ENCODE measurements at regions not wholly inside any gene's neighbourhood (a gene's known extent, or its start where the extent isn't known, plus 50 kb on each side); places are given as distances from the start of the nearest gene placed in this dataset.
"Not testable (repeated sequence)": the region's sequence is repeated elsewhere in the genome, so short reads cannot be mapped to it uniquely, and the experiment has no call there.

DNA sequence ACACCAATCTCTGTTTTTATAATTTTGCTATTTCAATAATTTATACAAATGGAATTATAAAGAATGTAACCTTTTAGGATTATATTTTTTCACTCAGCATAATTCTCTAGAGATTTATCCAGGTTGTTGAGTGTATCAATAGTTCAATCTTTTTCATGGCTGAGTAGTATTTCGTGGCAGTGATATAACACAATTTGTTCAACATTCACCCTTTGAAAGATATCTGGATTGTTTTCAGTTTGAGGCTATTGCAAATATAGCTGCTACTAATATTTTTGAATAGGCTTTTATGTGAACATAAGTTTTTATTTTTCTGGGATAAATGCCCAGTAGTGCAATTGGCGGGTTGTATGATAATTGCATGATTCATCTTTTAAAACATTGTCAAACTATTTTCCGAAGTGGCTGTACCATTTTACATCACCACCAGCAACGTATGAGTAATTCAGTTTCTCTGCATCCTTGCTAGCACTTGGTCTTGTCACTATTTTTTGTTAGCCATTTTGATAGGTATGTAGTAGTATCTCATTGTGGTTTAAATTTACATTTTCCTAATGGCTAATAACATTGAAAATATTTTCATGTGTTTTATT lies 55.6 kb upstream of the ABCD3 start:
- DNase-seq = no peak

DNA sequence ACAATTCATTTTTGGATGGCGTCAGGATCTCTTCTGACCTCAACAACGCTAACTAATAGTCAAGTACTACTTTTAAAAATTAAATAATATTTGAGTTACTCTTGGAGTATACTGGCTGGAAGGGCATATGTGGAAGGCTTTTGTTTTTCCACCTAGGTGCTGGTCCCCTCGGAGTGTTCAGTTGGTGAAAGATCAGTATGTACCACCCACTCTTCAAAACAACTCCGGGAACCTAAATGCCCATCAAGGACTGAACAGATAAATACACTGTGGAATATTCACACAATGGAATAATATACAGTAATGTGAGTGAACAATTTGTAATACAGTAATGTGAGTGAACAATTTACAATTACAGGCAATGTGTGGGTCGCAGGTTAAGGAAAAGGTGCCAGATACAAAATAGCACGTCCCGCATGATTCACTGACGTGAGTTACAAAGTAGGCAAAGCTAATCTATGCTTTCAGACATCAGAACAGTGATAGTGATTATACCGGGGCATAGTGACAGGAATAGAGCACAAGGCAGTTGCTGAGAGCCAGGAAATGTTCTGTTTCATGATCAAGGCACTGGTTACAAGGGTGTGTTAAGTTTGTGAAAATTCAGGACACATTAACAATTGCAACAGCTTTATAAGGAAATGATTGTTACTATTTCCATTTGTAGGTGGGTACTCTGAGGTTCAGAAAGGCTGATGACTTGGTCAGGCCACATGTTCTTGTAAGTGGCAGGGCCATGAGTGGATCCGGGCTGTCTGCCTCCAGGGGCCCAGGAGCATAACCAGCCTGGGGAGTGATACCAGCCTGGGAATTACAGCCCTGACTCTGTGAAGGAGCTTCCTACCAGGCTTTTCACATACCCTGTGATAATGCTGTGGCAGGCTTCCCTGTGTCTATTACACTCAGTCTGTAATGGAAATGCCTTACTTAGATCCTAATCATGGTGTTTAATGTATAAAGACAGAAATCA lies 59.3 kb upstream of the ABCD3 start:
- no peak for DNase-seq

DNA sequence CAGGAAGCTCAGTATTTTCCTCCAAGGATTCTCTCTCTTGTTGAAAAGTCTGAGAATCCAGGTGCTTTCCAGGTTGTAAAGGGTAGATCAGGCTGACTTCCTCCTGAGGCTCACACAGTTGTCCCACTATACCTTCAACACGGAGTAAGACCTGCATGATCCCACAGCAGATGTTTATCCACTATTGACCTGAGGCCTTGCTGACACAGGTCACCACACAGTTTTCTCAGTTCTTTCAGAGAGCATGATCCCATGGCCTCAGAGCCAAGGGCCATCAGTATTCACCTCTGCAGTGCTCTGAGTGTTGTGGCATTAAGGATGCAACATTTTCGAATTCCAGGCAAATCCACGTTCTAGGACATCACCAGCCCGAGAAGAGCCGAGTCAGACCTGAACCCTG lies 60.5 kb upstream of the ABCD3 start:
- no peak for DNase-seq

DNA sequence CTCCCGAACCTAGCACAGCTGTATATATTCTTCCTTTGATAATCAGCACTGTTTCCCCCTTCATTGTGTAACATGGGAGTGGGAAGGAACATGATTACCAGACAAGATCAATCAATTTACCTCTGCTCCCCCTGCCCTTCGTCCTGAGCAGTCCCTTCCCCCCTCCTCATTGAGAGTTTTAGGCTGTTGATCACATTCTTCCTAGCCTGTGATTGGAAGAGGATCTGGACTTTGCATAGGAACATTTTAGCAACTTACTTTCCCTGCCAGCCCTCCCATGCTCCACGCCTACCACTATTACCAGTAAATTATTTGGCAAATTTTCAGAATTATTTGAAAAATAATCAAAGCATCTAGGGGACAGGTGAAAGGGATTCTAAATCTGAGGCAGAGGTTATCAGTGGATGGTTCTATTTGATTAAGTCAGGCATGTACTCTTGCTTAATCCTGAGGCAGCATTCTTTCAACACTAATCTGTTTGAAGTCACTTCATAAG lies 62.7 kb upstream of the ABCD3 start:
- no peak for DNase-seq

GRCh38 chr1:94351481-94351880 lies 66.7 kb upstream of the ABCD3 start:
- DNase-seq = no peak

DNA sequence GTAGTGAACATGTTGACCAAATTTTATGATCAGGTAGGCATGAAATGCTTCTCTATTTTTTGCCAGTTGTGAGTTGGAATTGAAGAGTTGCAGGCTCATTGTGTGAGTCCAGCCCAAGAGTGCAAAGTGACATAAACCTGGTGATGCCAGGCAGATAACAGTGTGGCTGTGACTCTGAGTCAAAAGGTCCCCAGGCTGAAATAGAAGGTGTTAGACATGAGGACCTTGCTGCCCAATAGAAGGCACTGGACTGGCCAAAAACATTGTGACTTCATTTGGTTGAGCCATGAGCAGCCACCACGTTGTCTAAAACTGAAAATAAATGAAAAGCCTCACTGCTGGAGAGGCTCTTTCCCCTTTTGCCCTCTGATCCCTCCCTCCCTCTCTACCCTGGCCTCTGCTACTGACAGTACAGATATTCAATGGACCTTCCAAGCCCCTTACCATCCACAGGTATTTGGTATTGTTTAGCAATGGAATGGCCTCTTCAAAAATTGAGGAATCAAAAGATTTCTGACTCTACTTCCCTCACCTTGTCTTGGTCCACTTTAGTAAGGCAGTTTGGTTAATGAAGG lies 67.8 kb upstream of the ABCD3 start:
- DNase-seq = no peak

- DNase-seq = no peak
Observed at GRCh38 chr1:94349853-94350252, 68.3 kb upstream of the ABCD3 start.

GRCh38 chr1:94348386-94348785 lies 69.8 kb upstream of the ABCD3 start:
- not testable (repeated sequence) for DNase-seq

DNA sequence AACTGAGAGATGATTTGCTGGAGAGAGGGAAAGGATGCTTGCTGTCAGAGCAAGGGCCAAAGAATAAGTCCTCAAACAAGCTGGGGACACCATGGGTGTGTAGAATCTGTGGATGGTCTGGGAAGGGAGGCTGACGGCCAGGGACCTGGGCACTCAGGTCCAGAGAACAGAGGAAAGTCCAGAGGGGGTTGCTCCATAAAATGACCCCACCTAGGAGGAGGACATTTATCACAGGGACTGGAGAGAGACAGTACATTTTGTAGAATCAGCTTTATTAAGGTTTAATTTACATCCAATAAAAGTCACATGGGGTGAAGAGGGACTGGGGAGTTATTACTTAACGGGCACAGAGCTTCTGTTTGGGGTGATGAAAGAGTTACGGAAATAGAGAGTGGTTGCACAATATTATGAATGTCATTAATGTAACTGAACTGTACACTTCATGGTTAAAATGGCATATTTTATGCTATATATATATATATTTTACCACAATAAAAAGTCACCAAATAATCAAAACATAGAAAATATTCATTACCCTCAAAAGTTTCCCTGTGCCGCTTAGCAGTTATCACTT lies 73.0 kb upstream of the ABCD3 start:
- no peak for DNase-seq

DNA sequence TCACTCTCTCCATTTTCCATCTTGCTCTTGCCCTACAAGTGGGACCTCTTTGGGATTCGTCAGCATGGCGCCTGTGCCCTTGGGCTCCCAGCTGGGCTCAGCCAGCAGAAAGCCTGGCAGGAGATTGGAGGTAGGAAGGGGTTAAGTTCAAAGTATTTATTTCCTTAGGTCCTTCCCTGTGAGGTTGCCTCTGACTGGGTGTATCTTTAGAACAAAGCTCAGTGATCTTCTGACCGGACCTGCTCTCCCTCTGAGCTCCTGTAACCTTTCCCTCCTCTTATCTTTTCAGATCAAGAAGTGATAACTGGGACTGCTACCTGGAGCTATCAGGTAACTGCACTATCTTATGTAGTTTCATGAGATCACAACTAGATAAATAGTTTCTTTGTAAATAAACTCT lies 75.8 kb upstream of the ABCD3 start:
- DNase-seq = no peak

DNA sequence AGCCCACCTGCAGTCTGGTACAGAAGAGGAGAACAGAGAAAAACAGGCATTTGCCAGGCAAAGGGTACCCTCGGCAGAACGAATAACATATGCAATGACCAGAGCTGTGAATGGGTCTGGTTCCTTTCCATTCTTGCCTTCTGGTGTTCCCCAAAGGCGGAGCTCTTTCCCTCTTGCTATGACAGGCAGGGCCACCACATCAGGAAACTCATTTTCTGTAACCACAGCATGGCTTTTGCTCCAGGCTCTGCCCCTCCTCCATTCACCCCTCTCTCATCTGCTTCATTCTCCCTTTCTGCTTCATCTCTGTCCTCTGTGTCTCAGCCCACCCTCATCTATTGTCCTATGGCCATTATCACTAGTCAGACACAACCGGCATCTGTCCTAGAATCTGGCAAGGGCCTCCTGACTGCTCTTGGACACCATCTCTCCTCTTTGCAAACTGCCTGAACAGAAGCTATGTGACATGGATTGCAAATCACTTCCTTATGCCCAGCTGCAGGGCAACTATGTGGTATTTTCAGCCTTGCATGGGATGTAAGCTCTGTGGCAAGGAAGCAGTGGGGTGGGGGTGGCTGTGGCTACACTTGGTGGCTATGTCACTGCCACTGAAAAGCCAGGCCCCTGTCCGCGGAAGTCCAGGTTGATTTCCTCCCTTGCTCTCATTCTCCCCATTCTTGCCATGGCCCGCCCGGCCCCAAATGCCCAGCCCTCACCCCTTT lies 78.8 kb upstream of the ABCD3 start:
- DNase-seq = no peak

GRCh38 chr1:94336991-94337390 lies 81.2 kb upstream of the ABCD3 start:
- no peak for DNase-seq

- peak; percentile 10 for DNase-seq
Observed at GRCh38 chr1:94335950-94336349, 82.2 kb upstream of the ABCD3 start.

DNA sequence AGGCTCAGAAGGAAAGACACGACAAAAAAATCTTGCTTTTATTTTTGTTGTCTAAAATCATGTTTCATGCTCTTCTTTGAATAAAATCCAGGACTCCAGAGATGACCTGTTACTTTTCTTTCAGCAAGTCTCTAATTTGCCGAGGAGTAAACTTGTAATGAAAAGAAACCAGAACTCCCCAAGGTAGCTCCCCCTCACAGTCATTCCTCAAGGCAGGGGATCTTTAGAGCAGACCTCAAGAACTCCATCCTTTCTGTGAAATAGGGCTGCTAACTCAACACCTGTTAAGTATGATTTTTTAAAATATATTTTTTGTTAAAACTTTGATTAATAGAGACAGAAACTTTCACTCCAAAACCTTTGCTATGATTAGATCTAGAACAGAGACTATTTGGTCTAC lies 82.7 kb upstream of the ABCD3 start:
- no peak for DNase-seq

GRCh38 chr1:94334764-94335163 lies 83.4 kb upstream of the ABCD3 start:
- no peak for DNase-seq

DNA sequence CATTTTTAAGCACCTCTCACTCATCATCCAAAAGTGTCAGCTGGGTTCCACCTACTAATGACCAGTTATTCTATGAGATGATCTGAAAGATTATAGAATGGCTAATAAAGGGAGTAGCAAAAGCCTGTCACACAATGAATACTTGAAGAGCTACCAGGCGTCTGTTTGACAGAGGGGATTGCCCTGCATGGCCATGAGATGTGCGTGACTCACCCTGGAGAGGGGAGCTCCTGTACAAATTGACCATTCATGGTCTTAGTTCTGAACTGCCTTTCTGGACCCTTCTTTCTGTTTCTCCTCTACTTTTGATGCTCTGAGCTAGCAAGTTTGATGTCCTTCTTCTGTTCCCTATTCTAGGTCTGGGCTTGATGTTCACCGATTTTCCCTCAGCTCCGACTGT lies 85.2 kb upstream of the ABCD3 start:
- DNase-seq = no peak

GRCh38 chr1:94332516-94332915 lies 85.7 kb upstream of the ABCD3 start:
- no peak for DNase-seq

GRCh38 chr1:94329986-94330385 lies 88.2 kb upstream of the ABCD3 start:
- no peak for DNase-seq

- DNase-seq = no peak
Observed at GRCh38 chr1:94329276-94329675, 88.9 kb upstream of the ABCD3 start.

DNA sequence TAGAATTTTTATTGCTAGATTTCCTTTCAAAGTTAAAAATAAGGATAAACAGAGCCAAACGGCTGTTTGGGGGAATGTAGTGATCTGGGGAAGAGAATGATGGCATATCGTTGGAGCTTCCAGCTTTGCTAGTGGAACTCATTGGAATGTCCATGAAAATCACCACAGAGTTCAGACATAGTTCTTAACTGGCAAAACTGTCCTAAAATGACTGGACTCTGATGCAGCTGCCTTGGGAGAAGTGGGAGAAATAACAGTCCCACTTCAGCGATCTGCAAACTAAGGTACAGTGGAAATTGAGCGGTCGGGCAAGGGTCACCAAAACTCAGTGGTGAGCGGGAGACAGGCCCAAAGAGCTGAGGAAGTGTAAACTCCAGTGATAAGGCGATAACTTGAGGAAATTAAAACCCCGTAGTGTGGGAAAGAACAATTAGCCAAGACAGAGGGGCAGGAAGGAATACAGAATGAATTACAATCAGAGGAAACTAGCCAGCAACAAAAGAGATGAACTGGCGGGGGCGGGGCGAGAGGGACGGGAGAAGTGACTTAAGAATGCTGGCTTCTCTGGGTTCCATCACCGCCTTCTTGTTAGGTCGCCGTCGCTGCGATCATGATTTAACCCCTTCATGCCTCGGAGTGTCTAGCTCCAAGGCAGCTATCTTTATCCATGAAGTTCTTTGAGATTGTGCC lies 89.8 kb upstream of the ARHGAP29 start:
- no peak for DNase-seq

DNA sequence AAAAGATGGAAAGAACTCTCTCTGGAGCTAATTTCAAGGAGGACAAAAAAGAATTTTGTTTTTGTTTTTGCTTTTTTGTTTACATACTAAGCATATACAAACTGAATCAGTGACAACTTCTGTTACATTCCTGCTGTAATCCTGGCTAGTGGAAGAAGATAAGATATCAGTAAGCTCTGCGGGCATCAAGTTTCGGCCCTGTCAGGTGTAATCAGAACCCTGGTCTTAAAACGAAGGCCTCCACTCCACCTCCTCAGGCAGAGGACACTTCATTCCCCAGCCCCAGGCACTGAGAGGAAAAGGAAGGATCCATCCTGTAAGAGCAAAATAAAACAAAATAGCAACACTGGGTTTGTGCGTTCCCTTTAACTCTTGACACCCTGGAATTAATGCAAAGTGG lies 88.9 kb upstream of the ARHGAP29 start:
- no peak for DNase-seq
